ENCODE measurements at regions not wholly inside any gene's neighbourhood (a gene's known extent, or its start where the extent isn't known, plus 50 kb on each side); places are given as distances from the start of the nearest gene placed in this dataset.

- no peak overlapping the region for H3K4me3 ChIP-seq
- no peak overlapping the region for H3K4me2 ChIP-seq
- no peaks in the 10 kb centered on the region for H3K9me3 ChIP-seq
- no peak for DNase-seq (ENCODE audit: low read depth in 1 of 2, low spot score in 1 of 2)
- H3K4me1 ChIP-seq: no peaks in the 10 kb centered on the region
- no peak overlapping the region for H3K27ac ChIP-seq
- 65% methylated on average over 10 of the region's 10 CpGs for WGBS (ENCODE audit: missing lambda C conversion rate)
- no peak for FAIRE-seq
- ChIA-PET POLR2A (no interaction called here), CTCF (interaction anchor here (0.9 to 2.5 kb wide), 4 partner anchors 15 to 1260 kb away, joined by 3 to 6 read pairs (median 6); no protein-coding TSS in a partner anchor)
- no peak for TF ChIP-seq CBX2 (IDR thresholded peaks at IDR 0.05; ENCODE audit: borderline replicate concordance, low read depth)
- TF ChIP-seq KDM1A (IDR thresholded peaks at IDR 0.05; ENCODE audit: low read depth): no peak
- TF ChIP-seq E2F6 (IDR thresholded peaks at IDR 0.05; ENCODE audit: borderline replicate concordance, low read depth): no peak
- TF ChIP-seq ZNF302 (CRISPR knock-in tag; IDR thresholded peaks at IDR 0.05): no peak
- no peak for ATAC-seq
Measured at GRCh38 chr12:66061557-66062289, 68.8 kb downstream of the LLPH start.

- H3K27ac ChIP-seq: no peak overlapping the region
- H3K9me3 ChIP-seq: no peaks in the 10 kb centered on the region
- no peak overlapping the region for H3K4me3 ChIP-seq
- H3K4me1 ChIP-seq: no peaks in the 10 kb centered on the region
- ATAC-seq (no peak), FAIRE-seq (no peak), DNase-seq (ENCODE audit: low read depth in 1 of 2, low spot score in 1 of 2) (no peak)
- WGBS (ENCODE audit: missing lambda C conversion rate): 72% methylated on average over 3 of the region's 3 CpGs
- H3K4me2 ChIP-seq: no peak overlapping the region
- TF ChIP-seq POLR2A (IDR thresholded peaks at IDR 0.05; ENCODE audit: low read length): no peak
- TF ChIP-seq PHF8 (IDR thresholded peaks at IDR 0.05; ENCODE audit: borderline replicate concordance, low read depth): no peak
- no peak for TF ChIP-seq CBX8 (IDR thresholded peaks at IDR 0.05)
- TF ChIP-seq NFE2L2 (conservative IDR thresholded peaks at IDR 0.05; ENCODE audit: low read length): no peak
- TF ChIP-seq CHD2 (IDR thresholded peaks at IDR 0.05; ENCODE audit: low read length, partially characterized antibody): no peak
- CTCF ChIA-PET: interaction anchor here (1.8 kb wide), 2 partner anchors 16 to 504 kb away, joined by 5 to 6 read pairs; no protein-coding TSS in a partner anchor
- POLR2A ChIA-PET: no interaction called here
Measured at GRCh38 chr12:66061076-66061475, 69.5 kb downstream of the LLPH start.

GRCh38 chr12:66060163-66060907, 70.2 kb downstream of the LLPH start:
- ATAC-seq (no peak), DNase-seq (ENCODE audit: low read depth in 1 of 2, low spot score in 1 of 2) (no peak), FAIRE-seq (no peak)
- ChIA-PET POLR2A (no interaction called here), CTCF (interaction anchor here (1.8 kb wide), 2 partner anchors 16 to 504 kb away, joined by 5 to 6 read pairs; no protein-coding TSS in a partner anchor)
- no peak overlapping the region for H3K27ac ChIP-seq
- TF ChIP-seq KDM1A (IDR thresholded peaks at IDR 0.05; ENCODE audit: low read depth) (no peak), HEYL (CRISPR knock-in tag; IDR thresholded peaks at IDR 0.05) (no peak), JUN (IDR thresholded peaks at IDR 0.05) (no peak), CTCF (IDR thresholded peaks at IDR 0.05) (no peak), JUNB (IDR thresholded peaks at IDR 0.05) (no peak), TFCP2L1 (CRISPR knock-in tag; IDR thresholded peaks at IDR 0.05) (no peak)
- WGBS (ENCODE audit: missing lambda C conversion rate): 23% methylated on average over 2 of the region's 2 CpGs
- no peak overlapping the region for H3K4me3 ChIP-seq
- H3K4me1 ChIP-seq: no peaks in the 10 kb centered on the region
- no peak overlapping the region for H3K4me2 ChIP-seq
- H3K9me3 ChIP-seq: no peaks in the 10 kb centered on the region

- no peak for DNase-seq (ENCODE audit: low read depth in 1 of 2, low spot score in 1 of 2)
- Histone ChIP-seq H3K27ac (no peak overlapping the region), H3K4me2 (no peak overlapping the region), H3K4me1 (no peaks in the 10 kb centered on the region), H3K4me3 (no peak overlapping the region), H3K9me3 (no peaks in the 10 kb centered on the region)
- ChIA-PET CTCF (no interaction called here), POLR2A (no interaction called here)
- no peak for ATAC-seq
- 57% methylated on average over 5 of the region's 5 CpGs for WGBS (ENCODE audit: missing lambda C conversion rate)
- no peak for FAIRE-seq
- no peak for TF ChIP-seq NR3C1 (IDR thresholded peaks at IDR 0.05)
- TF ChIP-seq CHD2 (IDR thresholded peaks at IDR 0.05; ENCODE audit: low read length, partially characterized antibody): no peak
- TF ChIP-seq RNF2 (IDR thresholded peaks at IDR 0.05; ENCODE audit: borderline replicate concordance, low read depth): no peak
- no peak for TF ChIP-seq PHF8 (IDR thresholded peaks at IDR 0.05; ENCODE audit: borderline replicate concordance, low read depth)
- TF ChIP-seq ZFP36 (IDR thresholded peaks at IDR 0.05; ENCODE audit: borderline replicate concordance, partially characterized antibody): no peak
- no peak for TF ChIP-seq PBX3 (IDR thresholded peaks at IDR 0.05)
- no peak for TF ChIP-seq POLR2AphosphoS2 (conservative IDR thresholded peaks at IDR 0.05; ENCODE audit: low read length)
- no peak for TF ChIP-seq HOXA7 (CRISPR knock-in tag; IDR thresholded peaks at IDR 0.05)
Measured at GRCh38 chr12:66059666-66060065, 70.9 kb downstream of the LLPH start.
